ENCODE measurements at regions not wholly inside any gene's neighbourhood (a gene's known extent, or its start where the extent isn't known, plus 50 kb on each side); places are given as distances from the start of the nearest gene placed in this dataset.

DNA sequence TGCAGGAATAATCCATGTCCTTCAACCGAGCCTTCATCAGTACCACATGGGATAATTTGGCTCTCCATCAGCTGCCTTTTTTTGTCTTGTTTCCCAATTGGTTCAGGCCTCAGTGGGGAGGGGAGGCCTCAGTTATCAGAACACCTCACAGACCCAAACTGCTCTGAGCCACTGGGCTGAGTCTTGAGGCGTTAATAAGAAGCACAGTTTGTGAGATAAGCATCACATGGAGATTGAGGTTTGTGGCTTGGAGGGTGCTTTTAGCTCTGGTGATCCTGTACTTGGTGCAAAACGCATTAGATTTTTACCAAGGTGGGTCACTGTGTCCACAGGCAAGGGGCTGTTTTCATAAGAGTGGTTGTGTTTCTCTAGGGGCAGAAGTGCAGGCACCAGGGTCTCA is 82.8 kb upstream of the HPF1 start:
- TF ChIP-seq, protein P1, sequence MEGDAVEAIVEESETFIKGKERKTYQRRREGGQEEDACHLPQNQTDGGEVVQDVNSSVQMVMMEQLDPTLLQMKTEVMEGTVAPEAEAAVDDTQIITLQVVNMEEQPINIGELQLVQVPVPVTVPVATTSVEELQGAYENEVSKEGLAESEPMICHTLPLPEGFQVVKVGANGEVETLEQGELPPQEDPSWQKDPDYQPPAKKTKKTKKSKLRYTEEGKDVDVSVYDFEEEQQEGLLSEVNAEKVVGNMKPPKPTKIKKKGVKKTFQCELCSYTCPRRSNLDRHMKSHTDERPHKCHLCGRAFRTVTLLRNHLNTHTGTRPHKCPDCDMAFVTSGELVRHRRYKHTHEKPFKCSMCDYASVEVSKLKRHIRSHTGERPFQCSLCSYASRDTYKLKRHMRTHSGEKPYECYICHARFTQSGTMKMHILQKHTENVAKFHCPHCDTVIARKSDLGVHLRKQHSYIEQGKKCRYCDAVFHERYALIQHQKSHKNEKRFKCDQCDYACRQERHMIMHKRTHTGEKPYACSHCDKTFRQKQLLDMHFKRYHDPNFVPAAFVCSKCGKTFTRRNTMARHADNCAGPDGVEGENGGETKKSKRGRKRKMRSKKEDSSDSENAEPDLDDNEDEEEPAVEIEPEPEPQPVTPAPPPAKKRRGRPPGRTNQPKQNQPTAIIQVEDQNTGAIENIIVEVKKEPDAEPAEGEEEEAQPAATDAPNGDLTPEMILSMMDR (conservative IDR thresholded peaks at IDR 0.05 in 1 of 2, IDR thresholded peaks at IDR 0.05 in 1 of 2; ENCODE audit: low read depth in 1 of 2, low read length in 2 of 2) = no peak
- TF ChIP-seq EZH2 (IDR thresholded peaks at IDR 0.05; ENCODE audit: low read length, missing control alignments) = no peak

Measured in fibroblast of lung (primary cell).